GM18508 (cell line): ENCODE measurements at regions not wholly inside any gene's neighbourhood (a gene's known extent, or its start where the extent isn't known, plus 50 kb on each side); places are given as distances from the start of the nearest gene placed in this dataset.
A peak's percentile ranks its signal among the peaks of the same experiment; 100 is the strongest.
"Not testable (repeated sequence)": the region's sequence is repeated elsewhere in the genome, so short reads cannot be mapped to it uniquely, and the experiment has no call there.

Experiments used
- ATAC-seq: cut with Tn5 transposase; IDR thresholded peaks from one replicate; pipeline ENCODE4 v1.9.1; 2021; ENCODE audit warnings: moderate number of reproducible peaks; ENCODE audit not compliant: insufficient read depth, unreplicated experiment

DNA sequence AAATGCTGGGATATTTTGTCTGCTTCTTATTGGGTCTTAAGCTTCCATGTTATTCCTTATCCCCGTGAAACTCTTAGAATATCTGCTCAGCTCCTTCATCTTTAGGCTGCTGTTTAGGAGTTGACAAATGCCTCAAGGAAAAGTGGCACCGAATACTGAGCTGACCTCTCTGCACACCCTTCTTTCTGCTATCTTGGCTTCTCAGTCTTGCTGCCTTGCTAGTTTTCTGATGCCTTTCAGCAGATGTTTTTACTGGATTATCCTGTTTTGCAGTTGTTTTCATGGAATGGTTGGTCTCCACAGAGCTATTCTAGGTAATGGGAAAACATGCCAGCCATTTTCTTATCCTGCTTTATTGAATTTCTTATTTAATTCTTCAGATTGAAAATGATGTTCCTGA, 86.3 kb downstream of the GYPE start:
- no peak for ATAC-seq

DNA sequence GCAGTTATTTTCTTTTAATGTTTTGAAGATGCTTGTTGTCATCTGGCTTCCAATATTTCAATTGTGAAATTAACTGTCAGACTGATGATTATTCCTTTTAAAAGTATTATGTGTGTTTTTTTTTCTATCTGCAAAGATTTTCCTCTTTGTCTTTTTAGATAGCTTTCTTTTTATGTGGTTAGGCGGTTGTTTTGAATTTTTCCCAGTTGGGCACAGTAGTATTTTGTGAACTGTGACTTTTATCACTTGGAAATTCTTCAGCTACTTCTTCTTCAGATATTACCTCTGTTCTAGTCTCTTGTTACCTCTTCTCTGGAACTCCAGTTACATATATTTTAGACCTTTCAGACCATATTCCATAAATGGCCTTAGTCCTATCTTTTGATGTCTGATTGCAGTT, 87.5 kb downstream of the GYPE start:
- ATAC-seq, result not testable (repeated sequence)

DNA sequence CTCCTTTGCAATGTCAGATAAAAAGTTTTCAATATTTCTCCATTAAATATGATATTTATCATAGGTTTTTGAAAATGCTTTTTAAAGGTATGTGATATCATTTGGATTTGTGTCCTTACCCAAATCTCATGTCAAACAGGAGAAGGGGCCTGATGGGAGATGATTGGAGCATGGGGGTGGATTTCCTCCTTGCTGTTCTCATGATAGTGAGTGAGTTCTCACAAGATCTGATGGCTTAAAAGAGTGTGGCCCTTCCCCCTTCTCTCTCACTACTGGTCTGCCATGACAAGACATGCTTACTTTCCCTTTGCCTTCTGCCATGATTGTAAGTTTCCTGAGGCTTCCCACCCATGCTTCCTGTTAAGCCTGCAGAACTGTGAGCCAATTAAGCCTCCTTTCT, 90.0 kb downstream of the GYPE start:
- ATAC-seq, result not testable (repeated sequence)

DNA sequence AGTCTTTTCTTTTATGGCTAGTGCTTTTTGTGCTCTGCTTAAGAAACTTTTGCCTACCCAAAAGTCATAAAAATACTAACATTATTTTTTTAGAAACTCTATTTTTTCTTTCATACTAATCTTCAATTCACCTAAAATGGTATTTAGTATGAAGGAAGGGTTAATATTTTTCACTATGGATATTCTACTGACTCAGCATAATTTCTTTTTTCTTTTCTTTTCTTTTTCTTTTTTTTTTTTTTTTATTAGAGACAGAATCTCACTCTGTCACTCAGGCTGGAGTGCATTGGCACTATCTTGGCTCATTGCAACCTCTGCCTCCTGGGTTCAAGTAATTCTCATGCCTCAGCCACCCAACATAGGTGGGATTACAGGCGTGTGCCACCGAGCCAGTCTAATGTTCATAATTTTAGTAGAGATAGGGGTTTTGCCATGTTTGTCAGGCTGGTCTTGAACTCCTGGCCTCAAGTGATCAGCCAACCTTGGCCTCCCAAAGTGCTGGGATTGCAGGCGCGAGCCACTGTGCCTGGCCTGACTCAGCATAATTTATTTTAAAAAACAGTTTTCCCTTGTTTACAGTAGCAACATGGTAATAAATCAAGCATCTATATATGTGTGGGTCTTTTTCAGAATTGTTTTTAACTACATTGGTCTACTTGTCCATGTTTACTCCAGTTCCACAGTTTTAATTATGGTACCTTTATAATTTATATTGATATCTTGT, 91.8 kb downstream of the GYPE start:
- not testable (repeated sequence) for ATAC-seq

DNA sequence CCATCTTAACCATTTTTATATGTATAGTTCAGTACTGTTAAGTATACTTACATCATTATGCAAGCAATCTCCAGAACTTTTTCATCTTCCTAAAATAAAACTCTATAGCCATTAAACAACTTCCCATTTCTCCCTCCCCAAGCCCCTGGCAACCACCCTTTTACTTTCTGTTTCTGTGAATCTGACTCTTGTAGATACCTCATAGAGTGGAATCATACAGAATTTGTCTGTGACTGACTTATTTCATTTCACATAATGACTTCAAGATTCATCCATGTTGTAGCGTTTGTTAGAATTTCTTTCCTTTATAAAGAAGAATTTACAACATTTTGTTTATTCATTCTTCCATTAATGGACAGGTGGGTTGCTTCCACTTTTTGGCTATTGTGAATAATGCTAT, 91.2 kb upstream of the FREM3 start:
- ATAC-seq, result not testable (repeated sequence)

DNA sequence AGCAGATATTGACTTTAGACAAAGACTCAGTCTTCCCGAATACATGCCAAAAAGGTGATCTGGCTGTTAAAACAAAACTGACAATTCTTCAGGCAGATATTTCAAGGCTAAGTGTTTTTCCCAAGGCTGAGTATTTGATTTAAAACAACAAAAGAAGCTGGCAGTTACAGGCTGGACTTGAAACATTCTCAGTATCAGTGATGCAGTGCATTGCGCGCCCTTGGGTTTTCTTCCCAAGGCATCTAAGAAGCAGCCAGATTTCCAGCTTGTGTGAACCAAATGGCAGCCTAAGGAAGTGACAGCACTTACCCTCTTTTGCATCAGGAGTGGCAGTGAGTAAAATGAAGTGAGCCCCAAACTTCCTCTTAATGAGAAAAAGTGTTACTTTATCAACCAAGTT, 90.0 kb upstream of the FREM3 start:
- not testable (repeated sequence) for ATAC-seq

DNA sequence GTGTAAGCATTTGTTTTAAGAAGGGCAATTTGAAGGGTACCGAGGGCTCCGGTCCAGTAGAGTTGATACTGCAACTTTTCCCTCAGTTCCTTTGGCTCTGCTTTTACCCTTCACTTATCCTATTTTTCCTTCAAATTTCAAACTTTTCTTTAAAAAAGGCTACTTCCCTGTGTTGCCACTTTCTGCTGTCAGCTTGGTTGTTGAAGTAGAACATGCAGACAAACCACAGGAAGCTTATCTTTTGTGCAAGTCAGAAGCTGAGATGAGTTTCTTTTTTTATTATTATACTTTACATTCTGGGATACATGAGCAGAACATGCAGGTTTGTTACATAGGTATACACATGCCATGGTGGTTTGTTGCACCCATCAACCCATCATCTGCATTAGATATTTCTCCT, 89.1 kb upstream of the FREM3 start:
- not testable (repeated sequence) for ATAC-seq

DNA sequence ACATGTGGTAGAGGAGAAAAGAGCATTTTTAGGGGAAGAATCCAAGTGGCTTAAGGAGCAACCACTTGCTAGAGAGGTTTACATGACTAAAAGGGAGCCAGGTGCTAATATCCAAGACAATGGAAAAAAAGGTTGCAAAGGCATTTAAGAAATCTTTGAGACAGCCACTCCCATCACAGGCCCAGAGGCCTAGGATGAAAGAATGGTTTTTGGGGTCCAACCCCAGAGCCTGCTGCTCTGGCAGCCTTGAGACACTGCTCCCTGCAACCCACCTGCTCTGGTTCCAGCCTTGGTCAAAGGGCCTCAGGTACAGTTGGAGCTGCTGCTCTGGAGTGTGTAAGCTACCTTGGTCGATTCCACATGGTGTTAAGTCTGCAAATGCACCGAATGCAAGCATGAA, 84.1 kb upstream of the FREM3 start:
- no peak for ATAC-seq

DNA sequence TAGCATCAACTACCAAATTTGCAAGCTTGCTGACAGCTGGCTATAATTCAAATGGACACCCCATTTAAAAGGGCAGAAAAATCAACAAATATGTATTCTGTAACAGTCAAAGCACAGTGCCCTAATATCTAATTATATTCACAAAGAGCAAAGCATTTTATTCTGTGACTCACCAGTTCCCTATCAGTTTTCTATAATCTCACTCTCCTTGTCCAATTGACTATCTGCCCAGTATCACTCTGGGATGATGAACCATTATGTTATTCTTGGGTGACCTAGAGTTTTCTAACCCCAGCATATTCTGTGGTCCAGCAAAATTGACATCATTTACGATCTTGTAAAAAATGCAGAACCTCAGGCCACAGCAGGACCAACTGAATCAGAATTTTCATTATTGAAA, 82.0 kb upstream of the FREM3 start:
- ATAC-seq, result no peak

DNA sequence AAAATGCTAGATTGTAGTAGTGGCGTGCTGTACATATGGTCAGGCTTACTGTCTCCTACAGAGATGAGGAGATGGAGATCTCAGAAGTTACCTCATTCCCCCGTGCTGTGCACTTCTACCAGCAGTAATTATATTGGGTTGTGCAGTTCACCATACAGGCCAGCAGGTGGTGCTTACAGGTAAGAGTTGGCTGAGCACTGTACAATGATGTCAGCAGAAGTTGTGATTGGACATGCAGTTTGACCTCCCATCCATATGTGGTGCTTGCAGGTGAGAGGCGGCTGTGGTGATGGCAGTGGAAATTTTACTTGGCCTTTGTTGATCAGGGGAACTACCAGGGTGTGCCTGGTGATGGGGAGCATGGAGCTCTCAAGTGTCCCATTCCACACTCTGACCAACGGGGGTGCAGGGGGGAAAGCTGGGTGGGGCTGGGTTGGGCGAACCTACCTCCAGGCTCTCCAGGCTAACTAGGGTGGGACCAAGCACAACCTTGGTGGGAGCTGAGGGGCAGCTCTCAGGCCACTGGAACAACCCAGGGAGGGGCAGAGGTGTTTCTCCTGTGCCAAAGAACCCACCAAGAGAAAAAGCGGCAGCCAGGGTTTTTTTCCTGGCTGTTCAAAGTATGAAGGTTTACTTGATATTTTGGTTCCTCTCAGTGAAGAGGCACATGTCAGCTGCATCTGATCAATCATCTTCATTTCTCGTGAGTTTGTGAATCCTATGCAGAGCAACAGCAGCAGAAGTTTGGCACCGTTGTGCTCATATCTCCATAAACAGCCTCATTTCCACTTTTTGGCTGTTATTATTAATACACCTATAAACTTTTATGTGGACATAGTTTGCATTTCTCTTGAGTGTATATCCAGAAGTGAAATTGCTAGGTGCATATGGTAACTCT, 73.8 kb upstream of the FREM3 start:
- ATAC-seq, result peak; percentile 100

DNA sequence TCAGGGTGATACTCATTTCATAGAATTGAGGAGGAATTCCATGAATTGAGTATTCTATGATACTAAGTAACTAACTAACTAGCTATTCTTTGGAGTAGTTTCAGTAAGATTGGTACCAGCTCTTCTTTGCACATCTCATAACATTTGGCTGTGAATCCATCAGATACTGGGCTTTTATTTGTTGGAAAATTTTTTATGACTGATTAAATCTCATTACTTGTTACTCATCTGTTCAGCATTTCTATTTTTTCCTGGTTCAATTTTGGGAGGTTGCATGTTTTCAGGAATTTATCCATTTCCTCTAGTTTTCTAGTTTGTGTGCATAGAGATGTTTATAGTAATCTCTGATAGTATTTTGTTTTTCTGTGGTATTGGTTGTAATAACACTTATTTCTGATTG, 70.8 kb upstream of the FREM3 start:
- no peak for ATAC-seq

DNA sequence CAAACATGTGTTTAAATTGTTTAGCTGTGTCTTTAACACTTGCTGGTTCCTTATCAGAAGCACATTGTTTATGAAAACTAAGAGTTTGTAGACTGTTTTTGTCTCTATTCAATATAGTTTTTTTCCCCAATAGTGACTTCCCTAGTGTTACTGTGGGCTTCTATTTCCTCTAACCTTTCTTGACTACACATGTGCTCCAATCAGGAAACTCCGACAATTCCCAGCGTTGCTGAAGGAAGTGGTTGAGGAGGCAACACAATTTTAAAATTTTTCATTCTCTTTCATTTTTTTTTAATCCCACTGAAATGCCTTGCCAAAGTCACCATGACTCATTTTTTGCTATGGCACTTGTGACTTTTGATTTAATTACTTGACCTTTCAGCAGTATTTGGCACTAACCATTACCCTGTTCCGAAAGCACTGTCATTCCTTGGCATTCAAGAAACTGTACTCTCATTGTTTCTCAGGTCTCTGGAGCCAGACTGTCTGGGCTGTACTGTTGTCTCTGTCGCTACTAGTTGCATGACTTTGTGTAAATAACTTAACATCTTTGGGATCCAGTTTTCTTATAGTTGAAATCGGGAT, 67.6 kb upstream of the FREM3 start:
- no peak for ATAC-seq

DNA sequence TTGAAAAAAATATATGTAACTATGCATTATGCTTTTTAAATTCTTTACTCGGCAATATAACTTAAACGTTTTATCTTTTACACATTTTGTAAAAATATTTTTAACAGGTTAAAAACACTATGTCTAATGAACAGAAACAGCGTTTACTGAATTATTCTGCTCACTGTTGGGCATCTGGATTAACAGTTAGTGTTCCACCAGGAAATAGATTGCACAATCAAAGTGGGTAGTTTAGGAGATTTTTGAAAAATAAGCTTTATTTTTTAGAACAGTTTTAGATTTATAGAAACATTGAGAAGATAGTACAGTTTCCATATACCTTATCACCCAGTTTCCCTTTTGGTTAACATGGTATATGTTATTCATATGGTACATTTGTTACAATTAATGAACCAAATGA, 63.1 kb upstream of the FREM3 start:
- no peak for ATAC-seq

DNA sequence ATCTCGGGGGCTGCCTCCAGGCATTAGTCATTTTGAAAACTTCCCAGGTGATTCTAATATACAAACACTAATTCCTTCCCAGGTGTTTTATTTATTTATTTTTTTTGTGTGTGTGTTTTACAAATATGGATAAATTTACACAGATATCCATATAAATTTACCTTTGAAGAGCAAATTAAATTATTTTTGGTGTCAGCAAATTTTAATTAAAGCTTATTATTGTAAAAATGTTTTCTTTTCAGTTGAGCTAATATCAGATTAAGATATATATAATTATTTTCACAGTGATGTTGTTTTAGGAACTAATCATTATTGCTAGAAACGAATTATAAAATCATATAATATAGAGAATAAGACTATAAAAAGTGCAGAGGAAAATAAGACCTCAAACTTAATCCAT, 62.0 kb upstream of the FREM3 start:
- ATAC-seq, result no peak
